DOHH2 (cell line): ENCODE measurements at regions not wholly inside any gene's neighbourhood (a gene's known extent, or its start where the extent isn't known, plus 50 kb on each side); places are given as distances from the start of the nearest gene placed in this dataset.

Experiments
- CTCF ChIP-seq: fragments of 200-600 bp; sonication (generic); IDR thresholded peaks from one replicate; pipeline ENCODE4 v1.5.1; 2014; ENCODE audit warnings: antibody characterized with exemption, mild to moderate bottlenecking, low read depth, low read length; ENCODE audit not compliant: poor library complexity, severe bottlenecking
- EZH2phosphoT487 ChIP-seq: fragments of 200-600 bp; sonication (generic); IDR thresholded peaks from 2 replicates; pipeline ENCODE4 v1.6.1; 2017; ENCODE audit warnings: borderline replicate concordance, mild to moderate bottlenecking, antibody characterized with exemption, low read length, moderate library complexity, mixed read lengths

GRCh38 chr10:130747356-130747755 lies 564.2 kb downstream of the TCERG1L start:
- no peak for TF ChIP-seq CTCF
- TF ChIP-seq EZH2phosphoT487 = no peak
